ENCODE measurements at regions not wholly inside any gene's neighbourhood (a gene's known extent, or its start where the extent isn't known, plus 50 kb on each side); places are given as distances from the start of the nearest gene placed in this dataset.
A peak's percentile ranks its signal among the peaks of the same experiment; 100 is the strongest.
"Not testable (repeated sequence)": the region's sequence is repeated elsewhere in the genome, so short reads cannot be mapped to it uniquely, and the experiment has no call there.

- Histone ChIP-seq H3K27ac (no peak overlapping the region), H3K9me3 (no peaks in the 10 kb centered on the region), H3K4me1 (replicated peaks) (no peaks in the 10 kb centered on the region), H3K36me3 (no peaks in the 10 kb centered on the region), H3K27me3 (replicated peaks; ENCODE audit: insufficient read depth) (no peaks in the 10 kb centered on the region), H3K4me3 (no peak overlapping the region)
- no peak for TF ChIP-seq CTCF (IDR thresholded peaks at IDR 0.05)
- TF ChIP-seq POLR2AphosphoS5 (IDR thresholded peaks at IDR 0.05), result no peak
- no peak for TF ChIP-seq POLR2A (IDR thresholded peaks at IDR 0.05)
- no peak for DNase-seq (ENCODE audit: low spot score)
- intact Hi-C loops (cut with DNase I), result no loop called here
- WGBS, result 88% methylated on average over 7 of the region's 7 CpGs
Measured at GRCh38 chr10:44116474-44116873, 268.4 kb downstream of the CXCL12 start.

DNA sequence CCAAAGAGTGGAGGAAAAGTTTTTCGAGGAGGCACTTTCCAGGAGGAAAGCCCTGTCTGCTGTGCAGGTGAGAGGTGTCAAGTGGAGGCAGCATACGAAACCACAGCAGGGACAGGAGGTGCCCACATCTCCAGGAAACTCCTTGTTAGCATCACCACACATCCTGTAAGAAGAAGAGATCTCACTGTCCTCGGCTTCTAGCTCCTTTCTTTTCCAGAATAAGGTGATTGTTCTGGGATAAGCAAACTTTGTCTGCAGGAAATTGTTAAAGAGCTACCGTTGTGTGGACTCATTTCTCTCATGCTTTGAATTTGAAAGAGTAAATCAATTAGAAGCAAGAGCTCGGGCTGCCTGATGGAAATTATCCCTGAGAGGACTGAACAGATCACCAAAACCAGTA, 269.4 kb downstream of the CXCL12 start:
- Histone ChIP-seq H3K4me3 (no peak overlapping the region), H3K9me3 (no peaks in the 10 kb centered on the region), H3K4me1 (replicated peaks) (no peaks in the 10 kb centered on the region), H3K27ac (no peak overlapping the region), H3K27me3 (replicated peaks; ENCODE audit: insufficient read depth) (no peaks in the 10 kb centered on the region), H3K36me3 (no peaks in the 10 kb centered on the region)
- no peak for TF ChIP-seq CTCF (IDR thresholded peaks at IDR 0.05)
- no peak for TF ChIP-seq POLR2AphosphoS5 (IDR thresholded peaks at IDR 0.05)
- no peak for TF ChIP-seq POLR2A (IDR thresholded peaks at IDR 0.05)
- DNase-seq (ENCODE audit: low spot score), result no peak
- intact Hi-C loops (cut with DNase I), result no loop called here
- 48% methylated on average over 5 of the region's 5 CpGs for WGBS

DNA sequence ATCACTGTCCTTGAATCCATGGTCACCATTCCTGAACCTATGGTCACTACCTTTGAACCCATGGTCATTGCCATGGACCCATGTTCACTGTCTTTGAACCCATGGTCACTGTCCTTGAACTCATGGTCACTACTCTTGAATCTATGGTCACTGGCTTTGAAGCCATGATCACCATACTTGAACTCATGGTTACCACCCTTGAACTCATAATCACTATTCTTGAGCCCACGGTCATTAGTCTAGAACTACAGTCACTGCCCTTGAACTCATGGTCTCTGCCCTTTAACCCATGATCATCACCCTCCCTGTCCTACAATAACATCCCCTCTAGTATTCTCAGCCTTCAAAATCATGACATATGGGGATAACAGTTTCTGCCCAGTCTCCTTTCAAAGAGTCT, 270.5 kb downstream of the CXCL12 start:
- H3K4me3 ChIP-seq, result no peak overlapping the region
- TF ChIP-seq POLR2AphosphoS5 (IDR thresholded peaks at IDR 0.05) (no peak), CTCF (IDR thresholded peaks at IDR 0.05) (no peak), POLR2A (IDR thresholded peaks at IDR 0.05) (no peak)
- intact Hi-C loops (cut with DNase I), result no loop called here
- no peak for DNase-seq (ENCODE audit: low spot score)
- no peak overlapping the region for H3K27ac ChIP-seq
- no peaks in the 10 kb centered on the region for H3K36me3 ChIP-seq
- no peaks in the 10 kb centered on the region for H3K27me3 ChIP-seq (replicated peaks; ENCODE audit: insufficient read depth)
- no peaks in the 10 kb centered on the region for H3K9me3 ChIP-seq
- WGBS, result 100% methylated on average over 1 of the region's 1 CpG
- no peaks in the 10 kb centered on the region for H3K4me1 ChIP-seq (replicated peaks)

- H3K4me3 ChIP-seq; H3K27ac ChIP-seq; H3K36me3 ChIP-seq; intact Hi-C loops (cut with DNase I); H3K4me1 ChIP-seq (replicated peaks); H3K27me3 ChIP-seq (replicated peaks; ENCODE audit: insufficient read depth); H3K9me3 ChIP-seq: not testable (repeated sequence)
- peak in 1 of 4 experiments; percentile 7 for TF ChIP-seq CTCF (IDR thresholded peaks at IDR 0.05)
- peak; percentile 6 for DNase-seq (ENCODE audit: low spot score)
- WGBS, result 34% methylated on average over 4 of the region's 4 CpGs
Measured at GRCh38 chr10:44112280-44112679, 272.6 kb downstream of the CXCL12 start.

- 75% methylated on average over 4 of the region's 4 CpGs for WGBS
- no peak overlapping the region for H3K27ac ChIP-seq
- H3K9me3 ChIP-seq, result no peaks in the 10 kb centered on the region
- DNase-seq (ENCODE audit: low spot score), result no peak
- no peaks in the 10 kb centered on the region for H3K4me1 ChIP-seq (replicated peaks)
- TF ChIP-seq POLR2AphosphoS5 (IDR thresholded peaks at IDR 0.05) (no peak), CTCF (IDR thresholded peaks at IDR 0.05) (no peak), POLR2A (IDR thresholded peaks at IDR 0.05) (no peak)
- H3K36me3 ChIP-seq, result no peaks in the 10 kb centered on the region
- intact Hi-C loops (cut with DNase I), result no loop called here
- H3K27me3 ChIP-seq (replicated peaks; ENCODE audit: insufficient read depth), result no peaks in the 10 kb centered on the region
- no peak overlapping the region for H3K4me3 ChIP-seq
Measured at GRCh38 chr10:44105696-44106095, 279.2 kb downstream of the CXCL12 start.
